ENCODE measurements at regions not wholly inside any gene's neighbourhood (a gene's known extent, or its start where the extent isn't known, plus 50 kb on each side); places are given as distances from the start of the nearest gene placed in this dataset.

DNA sequence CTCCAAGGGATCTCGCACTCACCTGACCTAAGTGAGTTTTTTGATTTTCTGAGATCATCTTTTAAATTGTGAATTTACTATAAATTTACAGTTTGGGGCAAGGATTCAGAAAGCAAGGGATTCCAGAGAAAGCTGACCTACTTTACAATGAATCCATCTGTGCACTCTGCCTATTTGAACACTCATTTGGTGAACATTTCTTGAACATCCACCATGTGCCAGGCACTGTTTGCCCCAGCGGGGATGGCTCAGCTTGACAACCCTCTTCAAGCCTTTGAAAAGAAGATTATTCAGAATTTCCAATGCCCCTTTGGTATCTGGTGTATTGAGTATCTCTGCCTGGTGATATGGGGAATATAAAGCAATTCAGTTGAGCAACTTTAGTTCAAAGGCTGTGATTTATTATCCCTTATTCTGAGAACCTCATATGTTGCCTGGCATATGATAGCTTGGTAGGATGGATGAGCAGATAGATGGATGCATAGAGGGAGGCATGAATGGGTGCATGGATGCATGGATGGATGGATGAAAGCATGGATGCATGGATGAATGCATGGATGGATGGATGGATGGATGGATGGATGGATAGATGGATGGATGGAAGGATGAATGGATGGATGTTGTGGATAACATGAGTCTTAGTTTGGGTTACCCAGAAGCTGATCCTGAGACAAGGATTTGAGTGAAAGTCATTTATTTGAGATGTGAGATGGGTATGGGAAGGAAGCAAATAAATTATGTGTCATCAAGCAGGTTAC is 149.7 kb upstream of the ZNF366 start:
- Histone ChIP-seq H3K4me1 (replicated peaks in 1 of 4; ENCODE audit: control insufficient read depth in 3 of 4, insufficient read depth in 4 of 4, low read length in 3 of 4) (peaks cover 0 to 3% (median 1%) of the 10 kb centered on the region in 4 experiments; a peak in 3 of 7 replicates), H4K5ac (ENCODE audit: insufficient read length, low read depth, low read length) (no peak overlapping the region), H2BK120ac (replicated peaks; ENCODE audit: low read depth, low read length) (no peak overlapping the region), H2AFZ (ENCODE audit: low read length) (no peak overlapping the region), H3K4ac (replicated peaks; ENCODE audit: insufficient read length, low read depth, low read length) (no peak overlapping the region), H3K56ac (replicated peaks; ENCODE audit: insufficient read length, low read depth, low read length) (no peak overlapping the region), H3K9me3 (ENCODE audit: insufficient read depth in 2 of 2, low read depth in 1 of 2, low read length in 1 of 2) (no peaks in the 10 kb centered on the region), H2BK5ac (ENCODE audit: low read depth, low read length) (no peak overlapping the region), H3K18ac (ENCODE audit: extremely low read depth, low read length) (no peak overlapping the region), H3K27me3 (replicated peaks in 1 of 4; ENCODE audit: control insufficient read depth in 3 of 4, extremely low read depth in 1 of 4, insufficient read depth in 3 of 4, low read length in 3 of 4) (no peaks in the 10 kb centered on the region; a peak in 1 of 7 replicates), H3K23me2 (ENCODE audit: low read depth, low read length) (no peaks in the 10 kb centered on the region), H3K36me3 (ENCODE audit: control insufficient read depth in 2 of 4, insufficient read depth in 4 of 4, low read length in 3 of 4) (no peaks in the 10 kb centered on the region), H3K14ac (ENCODE audit: insufficient read length) (no peak overlapping the region), H3K9ac (replicated peaks in 1 of 4; ENCODE audit: extremely low read depth in 1 of 4, low read depth in 3 of 4, low read length in 3 of 4) (no peak overlapping the region), H4K8ac (ENCODE audit: extremely low read depth, insufficient read depth, low read length) (no peak overlapping the region), H3K23ac (ENCODE audit: insufficient read length) (no peak overlapping the region), H2AK5ac (ENCODE audit: low read depth, low read length) (no peak overlapping the region), H3K4me2 (ENCODE audit: insufficient read depth in 1 of 2, low read depth in 2 of 2, low read length in 2 of 2) (no peak overlapping the region), H3K27ac (ENCODE audit: low read depth, low read length) (no peak overlapping the region), H3K4me3 (ENCODE audit: extremely low read depth in 1 of 4, insufficient read depth in 2 of 4, low read depth in 3 of 4, low read length in 4 of 4) (no peak overlapping the region), H2BK15ac (ENCODE audit: low read length) (no peak overlapping the region), H2BK20ac (ENCODE audit: low read length) (no peak overlapping the region), H4K91ac (replicated peaks; ENCODE audit: insufficient read length, low read length) (no peak overlapping the region), H3K79me2 (ENCODE audit: control insufficient read depth in 1 of 2, insufficient read depth in 2 of 2, low read length in 2 of 2) (no peaks in the 10 kb centered on the region), H4K20me1 (replicated peaks in 1 of 2; ENCODE audit: control insufficient read depth in 1 of 2, insufficient read depth in 2 of 2, low read length in 2 of 2) (no peaks in the 10 kb centered on the region), H3K79me1 (ENCODE audit: low read depth, low read length) (no peaks in the 10 kb centered on the region), H2BK12ac (ENCODE audit: low read depth, low read length) (no peak overlapping the region)
- 82% methylated on average over 2 of the region's 2 CpGs; no CpG with 5 or more reads in 1 of the 2 experiments for WGBS, 2 experiments (ENCODE audit: extremely low coverage in 1 of 2, insufficient coverage in 1 of 2, insufficient read length in 1 of 2, insufficient replicate concordance in 2 of 2, low coverage in 1 of 2, low lambda C conversion rate in 2 of 2, missing lambda C conversion rate in 1 of 2)
- FAIRE-seq (no peak), DNase-seq (ENCODE audit: low read depth in 1 of 2, low spot score in 2 of 2) (no peak)
- POLR2A ChIA-PET (ENCODE audit: partially characterized antibody): no interaction called here
- CTCF ChIA-PET (ENCODE audit: partially characterized antibody): no interaction called here
- TF ChIP-seq BCL11A (IDR thresholded peaks at IDR 0.05; ENCODE audit: low read depth in 2 of 2, low read length in 2 of 2) (no peak), SIX5 (IDR thresholded peaks at IDR 0.05; ENCODE audit: low read depth, low read length) (no peak), POLR2AphosphoS5 (IDR thresholded peaks at IDR 0.05; ENCODE audit: low read depth, low read length) (no peak), RNF2 (IDR thresholded peaks at IDR 0.05; ENCODE audit: borderline replicate concordance, low read depth, low read length, missing control alignments, poor library complexity, severe bottlenecking) (no peak), GABPA (IDR thresholded peaks at IDR 0.05; ENCODE audit: borderline replicate concordance, insufficient read depth, low read length) (no peak), GTF2F1 (IDR thresholded peaks at IDR 0.05; ENCODE audit: borderline replicate concordance, low read depth, low read length) (no peak), SP4 (IDR thresholded peaks at IDR 0.05; ENCODE audit: low read length) (no peak), RBBP5 (IDR thresholded peaks at IDR 0.05; ENCODE audit: borderline replicate concordance, low read depth, low read length) (no peak), POLR2A (IDR thresholded peaks at IDR 0.05; ENCODE audit: control extremely low read depth in 1 of 2, low read depth in 2 of 2, low read length in 2 of 2) (no peak), BRCA1 (IDR thresholded peaks at IDR 0.05; ENCODE audit: low read depth, low read length) (no peak), CHD1 (IDR thresholded peaks at IDR 0.05; ENCODE audit: low read depth, low read length) (no peak)
- TF ChIP-seq, protein P1, sequence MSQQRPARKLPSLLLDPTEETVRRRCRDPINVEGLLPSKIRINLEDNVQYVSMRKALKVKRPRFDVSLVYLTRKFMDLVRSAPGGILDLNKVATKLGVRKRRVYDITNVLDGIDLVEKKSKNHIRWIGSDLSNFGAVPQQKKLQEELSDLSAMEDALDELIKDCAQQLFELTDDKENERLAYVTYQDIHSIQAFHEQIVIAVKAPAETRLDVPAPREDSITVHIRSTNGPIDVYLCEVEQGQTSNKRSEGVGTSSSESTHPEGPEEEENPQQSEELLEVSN (IDR thresholded peaks at IDR 0.05): no peak
- TF ChIP-seq, protein P2, sequence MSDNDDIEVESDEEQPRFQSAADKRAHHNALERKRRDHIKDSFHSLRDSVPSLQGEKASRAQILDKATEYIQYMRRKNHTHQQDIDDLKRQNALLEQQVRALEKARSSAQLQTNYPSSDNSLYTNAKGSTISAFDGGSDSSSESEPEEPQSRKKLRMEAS (IDR thresholded peaks at IDR 0.05): no peak

Measured in H1 (cell line).